Mesenchymal stem cell (in vitro differentiated cells and primary cell): ENCODE measurements at regions not wholly inside any gene's neighbourhood (a gene's known extent, or its start where the extent isn't known, plus 50 kb on each side); places are given as distances from the start of the nearest gene placed in this dataset.

Source experiments
- DNase-seq: peaks from one replicate; pipeline ENCODE4 v3.0.0-alpha.2; 2013
- H2AFZ ChIP-seq: one replicate; pipeline ENCODE4 v1.6.1; 2013; ENCODE audit warnings: low read depth, mild to moderate bottlenecking, control low read depth, inconsistent platforms, low read length, moderate library complexity
- H2AK5ac ChIP-seq: 2 replicates; pipeline ENCODE4 v1.6.1; 2013; ENCODE audit warnings: low read length, moderate library complexity, mild to moderate bottlenecking, inconsistent platforms; ENCODE audit not compliant: severe bottlenecking
- H2BK120ac ChIP-seq: one replicate; pipeline ENCODE4 v1.6.1; 2013; ENCODE audit warnings: low read depth, mild to moderate bottlenecking, inconsistent platforms, low read length, moderate library complexity
- H2BK12ac ChIP-seq, 2 experiments: one replicate each; pipeline ENCODE4 v1.6.1; 2013; ENCODE audit warnings: inconsistent platforms in 2 of 2, low read length in 2 of 2, mild to moderate bottlenecking in 2 of 2, moderate library complexity in 2 of 2, control low read depth in 1 of 2
- H2BK15ac ChIP-seq: one replicate; pipeline ENCODE4 v1.6.1; 2013; ENCODE audit warnings: mild to moderate bottlenecking, low read depth, inconsistent platforms; ENCODE audit not compliant: poor library complexity, severe bottlenecking
- H2BK5ac ChIP-seq: 2 replicates; pipeline ENCODE4 v1.6.1; 2013; ENCODE audit warnings: low read depth, mild to moderate bottlenecking, low read length, control low read depth, inconsistent platforms; ENCODE audit not compliant: poor library complexity, severe bottlenecking
- H3K14ac ChIP-seq, 2 experiments: one replicate each; pipeline ENCODE4 v1.6.1; 2013; ENCODE audit warnings: inconsistent platforms in 2 of 2, low read length in 2 of 2, control low read depth in 1 of 2, mild to moderate bottlenecking in 1 of 2, moderate library complexity in 1 of 2
- H3K18ac ChIP-seq, 2 experiments: one replicate each; pipeline ENCODE4 v1.6.1; 2013; ENCODE audit warnings: inconsistent platforms in 2 of 2, low read length in 2 of 2, control low read depth in 1 of 2, low read depth in 1 of 2, mild to moderate bottlenecking in 1 of 2
- H3K23ac ChIP-seq, 2 experiments: one replicate each; pipeline ENCODE4 v1.6.1; 2013; ENCODE audit warnings: inconsistent platforms in 2 of 2, low read length in 2 of 2, mild to moderate bottlenecking in 2 of 2, moderate library complexity in 2 of 2, control low read depth in 1 of 2
- H3K27ac ChIP-seq: 2 replicates; pipeline ENCODE4 v1.5.1; 2013; ENCODE audit warnings: mild to moderate bottlenecking, moderate library complexity, low read length, control low read depth, inconsistent platforms; ENCODE audit not compliant: poor library complexity, severe bottlenecking
- H3K27me3 ChIP-seq, 2 experiments: 2 replicates each; pipeline versions ENCODE4 v1.6.1 to v1.7.0; 2013; ENCODE audit warnings: low read length in 2 of 2, mild to moderate bottlenecking in 2 of 2, moderate library complexity in 2 of 2, control low read depth in 1 of 2, inconsistent platforms in 1 of 2; ENCODE audit not compliant: control insufficient read depth in 1 of 2, insufficient read depth in 1 of 2
- H3K36me3 ChIP-seq, 2 experiments: 2 replicates each; pipeline versions ENCODE4 v1.6.1 to v1.7.0; 2013; ENCODE audit warnings: low read length in 2 of 2, control low read depth in 1 of 2, inconsistent platforms in 1 of 2, low read depth in 1 of 2, mild to moderate bottlenecking in 1 of 2; ENCODE audit not compliant: insufficient read depth in 2 of 2, control insufficient read depth in 1 of 2
- H3K4ac ChIP-seq, 2 experiments: one replicate each; pipeline ENCODE4 v1.6.1; 2013; ENCODE audit warnings: inconsistent platforms in 2 of 2, low read length in 2 of 2, mild to moderate bottlenecking in 2 of 2, moderate library complexity in 2 of 2, control low read depth in 1 of 2, low read depth in 1 of 2
- H3K4me1 ChIP-seq: 2 replicates; pipeline ENCODE4 v1.6.1; 2013; ENCODE audit warnings: low read depth, low read length, control low read depth; ENCODE audit not compliant: control insufficient read depth, insufficient read depth
- H3K4me2 ChIP-seq: 2 replicates; pipeline ENCODE4 v1.6.1; 2013; ENCODE audit warnings: low read length, mild to moderate bottlenecking, inconsistent platforms; ENCODE audit not compliant: poor library complexity, severe bottlenecking
- H3K4me3 ChIP-seq, 2 experiments: 2 replicates each; pipeline versions ENCODE4 v1.5.1 to v1.7.0; 2013; ENCODE audit warnings: low read length in 2 of 2, mild to moderate bottlenecking in 2 of 2, control low read depth in 1 of 2, low read depth in 1 of 2; ENCODE audit not compliant: insufficient read depth in 1 of 2
- H3K79me1 ChIP-seq: replicated peaks from 2 replicates; pipeline ENCODE4 v1.6.1; 2013; ENCODE audit warnings: mild to moderate bottlenecking, control low read depth, low read length, inconsistent platforms; ENCODE audit not compliant: poor library complexity, severe bottlenecking
- H3K9ac ChIP-seq: 2 replicates; pipeline ENCODE4 v1.7.0; 2013; ENCODE audit warnings: mild to moderate bottlenecking, low read length, moderate library complexity
- H3K9me3 ChIP-seq: 2 replicates; pipeline ENCODE4 v1.7.0; 2013; ENCODE audit warnings: mild to moderate bottlenecking, low read length; ENCODE audit not compliant: control insufficient read depth
- H4K8ac ChIP-seq: one replicate; pipeline ENCODE4 v1.6.1; 2013; ENCODE audit warnings: inconsistent platforms, mild to moderate bottlenecking, low read length, moderate library complexity
- H4K91ac ChIP-seq: one replicate; pipeline ENCODE4 v1.6.1; 2013; ENCODE audit warnings: mild to moderate bottlenecking, low read length, inconsistent platforms
- WGBS: methylation state at CpG from one replicate; pipeline ENCODE4 v1.1.7; 2013; ENCODE audit warnings: mixed read lengths; 5-methylcytosine and 5-hydroxymethylcytosine counted together

DNA sequence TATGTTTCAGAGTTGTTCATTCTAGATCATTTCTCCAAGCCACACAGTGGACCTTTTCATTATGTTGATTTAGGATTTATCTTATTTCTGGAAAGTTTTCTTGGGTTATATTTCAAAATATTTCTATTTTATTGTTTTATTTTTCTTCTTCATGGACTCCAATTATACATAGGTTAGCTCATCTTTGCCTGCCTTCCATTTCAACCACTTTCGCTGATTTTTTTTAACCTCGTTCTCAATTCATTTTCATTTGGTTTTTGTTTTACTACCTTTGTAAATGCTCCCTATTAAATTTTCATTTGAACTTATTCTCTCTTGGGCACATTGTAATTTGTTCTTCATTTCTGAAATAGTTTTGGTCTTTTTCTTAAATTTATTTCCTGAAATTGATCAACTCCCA, 169.0 kb upstream of the PITX1 start:
- Histone ChIP-seq H4K91ac (no peak overlapping the region), H2BK12ac (no peak overlapping the region), H2BK120ac (no peak overlapping the region), H3K27ac (no peak overlapping the region), H3K9me3 (peaks cover 24% of the 10 kb centered on the region), H3K4me1 (no peaks in the 10 kb centered on the region), H2AK5ac (no peak overlapping the region), H4K8ac (no peak overlapping the region), H3K18ac (no peak overlapping the region), H3K9ac (no peak overlapping the region), H3K23ac (no peak overlapping the region), H2BK5ac (no peak overlapping the region), H3K4me3 (no peak overlapping the region), H3K27me3 (peaks cover 0 to 5% of the 10 kb centered on the region in 2 experiments), H2BK15ac (no peak overlapping the region), H3K4ac (no peak overlapping the region), H3K36me3 (no peaks in the 10 kb centered on the region), H3K14ac (no peak overlapping the region), H3K4me2 (no peak overlapping the region), H3K79me1 (no peaks in the 10 kb centered on the region), H2AFZ (no peak overlapping the region)
- DNase-seq, result no peak
- whole genome bisulfite sequencing, result 95% methylated on average over 2 of the region's 2 CpGs

DNA sequence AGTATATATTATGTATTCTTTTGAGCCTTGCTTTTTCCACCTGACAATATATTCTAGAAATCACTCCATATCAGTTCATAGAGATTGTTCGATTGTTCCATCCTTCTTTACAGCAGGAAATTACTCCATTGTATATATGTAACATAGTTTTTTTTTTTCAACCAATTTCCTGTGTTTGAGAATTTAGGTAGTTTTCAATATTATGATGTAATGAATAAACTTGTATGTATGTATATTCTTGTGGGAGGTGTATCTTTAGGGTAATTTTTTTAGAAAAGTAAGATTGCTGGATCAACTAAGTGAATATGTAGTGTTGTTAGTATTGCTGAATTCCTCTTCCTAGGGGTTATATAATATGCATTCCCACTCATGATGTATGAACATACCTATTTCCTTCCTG, 165.9 kb upstream of the PITX1 start:
- Histone ChIP-seq H4K8ac (no peak overlapping the region), H3K18ac (no peak overlapping the region), H3K9ac (no peak overlapping the region), H4K91ac (no peak overlapping the region), H2AFZ (no peak overlapping the region), H3K4ac (no peak overlapping the region), H3K27me3 (peaks cover 0 to 5% of the 10 kb centered on the region in 2 experiments), H3K9me3 (peaks cover 26% of the 10 kb centered on the region), H3K4me1 (no peaks in the 10 kb centered on the region), H2AK5ac (no peak overlapping the region), H2BK5ac (no peak overlapping the region), H2BK15ac (no peak overlapping the region), H3K36me3 (no peaks in the 10 kb centered on the region), H3K14ac (no peak overlapping the region), H2BK12ac (no peak overlapping the region), H3K79me1 (no peaks in the 10 kb centered on the region), H3K23ac (no peak overlapping the region), H3K4me2 (no peak overlapping the region), H2BK120ac (no peak overlapping the region), H3K27ac (no peak overlapping the region), H3K4me3 (no peak overlapping the region)
- WGBS, result no CpG with 5 or more reads among the region's 1 CpG
- DNase-seq, result no peak

DNA sequence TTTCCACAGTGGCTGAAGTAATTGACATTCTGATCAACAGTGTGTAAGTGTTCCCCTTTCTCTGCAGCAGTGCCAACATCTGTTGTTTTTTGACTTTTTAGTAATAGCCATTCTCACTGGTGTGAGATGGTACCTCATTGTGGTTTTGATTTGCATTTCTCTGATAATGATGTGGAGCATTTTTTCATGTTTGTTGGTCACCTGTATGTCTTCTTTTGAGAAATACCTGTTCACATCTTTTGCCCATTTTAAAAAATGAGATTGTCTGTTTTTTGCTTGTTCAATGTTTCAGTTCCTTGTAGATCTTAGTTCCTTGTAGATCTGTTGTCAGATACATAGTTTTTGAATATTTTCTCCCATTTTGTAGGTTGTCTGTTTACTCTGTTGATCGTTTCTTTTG, 162.5 kb upstream of the PITX1 start:
- no peak overlapping the region for H2AFZ ChIP-seq

DNA sequence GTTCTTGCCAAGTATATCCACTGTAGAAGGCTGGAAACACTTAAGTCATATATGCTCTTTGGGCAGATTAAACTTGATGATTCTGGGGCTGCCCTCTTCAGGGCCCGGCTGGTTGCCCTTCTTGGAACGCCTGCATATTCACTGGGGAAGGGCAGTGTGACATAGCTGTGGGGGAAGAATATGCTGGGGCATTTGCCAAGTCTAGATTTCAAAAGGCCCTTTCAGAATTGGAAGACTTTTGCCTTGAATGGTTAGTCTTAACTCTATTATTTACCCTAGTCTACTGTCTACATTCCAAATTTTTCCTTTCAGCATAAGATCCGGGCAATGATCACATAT, 161.2 kb upstream of the PITX1 start:
- no peak overlapping the region for H3K27ac ChIP-seq
- H3K23ac ChIP-seq, result no peak overlapping the region
- H4K8ac ChIP-seq, result no peak overlapping the region
- H3K79me1 ChIP-seq, result no peaks in the 10 kb centered on the region
- no peak overlapping the region for H3K14ac ChIP-seq
- H3K9me3 ChIP-seq, result peaks cover 4% of the 10 kb centered on the region
- H2BK12ac ChIP-seq, result no peak overlapping the region
- no peak overlapping the region for H2AFZ ChIP-seq
- H2BK120ac ChIP-seq, result no peak overlapping the region
- peaks cover 8% of the 10 kb centered on the region for H3K4me1 ChIP-seq
- no peak overlapping the region for H2AK5ac ChIP-seq
- no peak overlapping the region for H3K4me2 ChIP-seq
- no peak overlapping the region for H3K4ac ChIP-seq
- H3K9ac ChIP-seq, result peak overlapping the region; percentile 17
- no peak for DNase-seq
- H4K91ac ChIP-seq, result no peak overlapping the region
- no peak overlapping the region for H3K18ac ChIP-seq
- no peak overlapping the region for H3K4me3 ChIP-seq
- no peaks in the 10 kb centered on the region for H3K36me3 ChIP-seq
- peaks cover 0 to 20% of the 10 kb centered on the region in 2 experiments for H3K27me3 ChIP-seq
- 95% methylated on average over 2 of the region's 3 CpGs for WGBS
- H2BK15ac ChIP-seq, result no peak overlapping the region
- no peak overlapping the region for H2BK5ac ChIP-seq

More for the DNA sequence above, 162.5 kb upstream of the PITX1 start:
- H2AK5ac ChIP-seq, result no peak overlapping the region
- H3K9ac ChIP-seq, result no peak overlapping the region
- no peak overlapping the region for H2BK12ac ChIP-seq
- H3K18ac ChIP-seq, result no peak overlapping the region
- H3K9me3 ChIP-seq, result peaks cover 6% of the 10 kb centered on the region
- no peak overlapping the region for H3K4me2 ChIP-seq
- H4K8ac ChIP-seq, result no peak overlapping the region
- H2BK5ac ChIP-seq, result no peak overlapping the region
- DNase-seq, result no peak
- WGBS, result no CpG with 5 or more reads among the region's 1 CpG
- H3K4ac ChIP-seq, result no peak overlapping the region
- H3K27ac ChIP-seq, result no peak overlapping the region
- no peak overlapping the region for H3K14ac ChIP-seq
- H3K27me3 ChIP-seq, result peaks cover 0 to 20% of the 10 kb centered on the region in 2 experiments
- peaks cover 3% of the 10 kb centered on the region for H3K4me1 ChIP-seq
- no peak overlapping the region for H3K4me3 ChIP-seq
- H3K23ac ChIP-seq, result no peak overlapping the region
- H2BK120ac ChIP-seq, result no peak overlapping the region
- H4K91ac ChIP-seq, result no peak overlapping the region
- no peaks in the 10 kb centered on the region for H3K79me1 ChIP-seq
- H2BK15ac ChIP-seq, result no peak overlapping the region
- H3K36me3 ChIP-seq, result no peaks in the 10 kb centered on the region
